H1 (cell line): ENCODE measurements at regions not wholly inside any gene's neighbourhood (a gene's known extent, or its start where the extent isn't known, plus 50 kb on each side); places are given as distances from the start of the nearest gene placed in this dataset.

Experiments
- CTCF ChIA-PET: fragments of 300-600 bp; sonication (Branson Sonifier 250); formaldehyde crosslinking; loops from one replicate; lab custom pipeline; 2021; ENCODE audit not compliant: partially characterized antibody; lab: Charles Lee
- POLR2A ChIA-PET: fragments of 300-600 bp; sonication (Branson Sonifier 250); formaldehyde crosslinking; loops from one replicate; lab custom pipeline; 2021; ENCODE audit warnings: inconsistent platforms; ENCODE audit not compliant: partially characterized antibody; lab: Charles Lee
- DNase-seq, 2 experiments: peaks; one replicate each; pipeline versions ENCODE4 v3.0.0 to v3.0.0-alpha.2; 2010 to 2022; ENCODE audit warnings: low spot score in 2 of 2, low read depth in 1 of 2, mixed read lengths in 1 of 2
- FAIRE-seq: peaks from 2 replicates; lab custom pipeline; 2011; peaks lifted over from hg19 to GRCh38; lab: Jason Lieb, UNC
- H2AFZ ChIP-seq: 2 replicates; pipeline ENCODE4 v1.8.1; 2012; ENCODE audit warnings: low read length, inconsistent platforms
- H2AK5ac ChIP-seq: 2 replicates; pipeline ENCODE4 v1.6.1; 2013; ENCODE audit warnings: low read depth, low read length
- H2BK120ac ChIP-seq: replicated peaks from 2 replicates; pipeline ENCODE3; 2013; ENCODE audit warnings: low read depth, low read length, inconsistent platforms
- H2BK12ac ChIP-seq: 2 replicates; pipeline ENCODE4 v1.6.1; 2013; ENCODE audit warnings: low read depth, low read length
- H2BK15ac ChIP-seq: 2 replicates; pipeline ENCODE4 v1.6.1; 2013; ENCODE audit warnings: low read length
- H2BK20ac ChIP-seq: 2 replicates; pipeline ENCODE4 v1.6.1; 2013; ENCODE audit warnings: low read length
- H2BK5ac ChIP-seq: 2 replicates; pipeline ENCODE4 v1.6.1; 2013; ENCODE audit warnings: low read depth, low read length
- H3K14ac ChIP-seq: 2 replicates; pipeline ENCODE4 v1.6.1; 2013; ENCODE audit warnings: inconsistent platforms; ENCODE audit not compliant: insufficient read length
- H3K18ac ChIP-seq: 2 replicates; pipeline ENCODE4 v1.6.1; 2013; ENCODE audit warnings: low read length; ENCODE audit errors: extremely low read depth
- H3K23ac ChIP-seq: 2 replicates; pipeline ENCODE4 v1.6.1; 2013; ENCODE audit warnings: inconsistent platforms; ENCODE audit not compliant: insufficient read length
- H3K23me2 ChIP-seq: 2 replicates; pipeline ENCODE4 v1.6.1; 2013; ENCODE audit warnings: low read depth, low read length
- H3K27ac ChIP-seq: 2 replicates; pipeline ENCODE4 v1.6.1; 2011; ENCODE audit warnings: low read depth, low read length, inconsistent platforms
- H3K27me3 ChIP-seq, 4 experiments: replicated peaks in 1 of 4; 1 replicate in 1 of 4; 2 replicates in 3 of 4; pipeline versions ENCODE4 v1.6.1 to v1.8.1; 2011 to 2013; ENCODE audit warnings: low read length in 3 of 4, mild to moderate bottlenecking in 3 of 4, inconsistent platforms in 2 of 4, mixed read lengths in 2 of 4, moderate library complexity in 1 of 4; ENCODE audit not compliant: control insufficient read depth in 3 of 4, insufficient read depth in 3 of 4; ENCODE audit errors: extremely low read depth in 1 of 4
- H3K36me3 ChIP-seq, 4 experiments: 2 replicates each; pipeline versions ENCODE4 v1.6.1 to v1.8.1; 2011 to 2013; ENCODE audit warnings: mild to moderate bottlenecking in 4 of 4, low read length in 3 of 4, moderate library complexity in 2 of 4, control low read depth in 1 of 4, inconsistent platforms in 1 of 4; ENCODE audit not compliant: insufficient read depth in 4 of 4, control insufficient read depth in 2 of 4
- H3K4ac ChIP-seq: replicated peaks from 2 replicates; pipeline ENCODE3; 2013; ENCODE audit warnings: low read length, low read depth, mixed read lengths, inconsistent platforms; ENCODE audit not compliant: insufficient read length
- H3K4me1 ChIP-seq, 4 experiments: replicated peaks in 1 of 4; 1 replicate in 1 of 4; 2 replicates in 3 of 4; pipeline versions ENCODE4 v1.6.1 to v1.8.1; 2011 to 2013; ENCODE audit warnings: low read length in 3 of 4, inconsistent platforms in 2 of 4, mixed read lengths in 1 of 4; ENCODE audit not compliant: insufficient read depth in 4 of 4, control insufficient read depth in 3 of 4
- H3K4me2 ChIP-seq, 2 experiments: 2 replicates each; pipeline versions ENCODE4 v1.6.1 to v1.8.1; 2011 to 2013; ENCODE audit warnings: low read depth in 2 of 2, low read length in 2 of 2, control low read depth in 1 of 2, inconsistent platforms in 1 of 2, mild to moderate bottlenecking in 1 of 2; ENCODE audit not compliant: insufficient read depth in 1 of 2
- H3K4me3 ChIP-seq, 4 experiments: fragments of 200-600, 300-600 bp in 1 of 4; sonication (generic), shearing (Covaris generic), sonication (Bioruptor Twin) in 1 of 4; 2 replicates each; pipeline versions ENCODE4 v1.5.1 to v1.8.1; 2011 to 2016; ENCODE audit warnings: low read length in 4 of 4, low read depth in 3 of 4, control low read depth in 2 of 4, inconsistent platforms in 2 of 4, mild to moderate bottlenecking in 2 of 4, mixed read lengths in 1 of 4, moderate library complexity in 1 of 4; ENCODE audit not compliant: insufficient read depth in 2 of 4; ENCODE audit errors: extremely low read depth in 1 of 4
- H3K56ac ChIP-seq: replicated peaks from 2 replicates; pipeline ENCODE3; 2013; ENCODE audit warnings: low read depth, mild to moderate bottlenecking, mixed read lengths, low read length, inconsistent platforms; ENCODE audit not compliant: insufficient read length
- H3K79me1 ChIP-seq: 2 replicates; pipeline ENCODE4 v1.6.1; 2013; ENCODE audit warnings: low read depth, low read length, control low read depth
- H3K79me2 ChIP-seq, 2 experiments: 2 replicates each; pipeline versions ENCODE4 v1.6.1 to v1.8.1; 2012 to 2013; ENCODE audit warnings: low read length in 2 of 2, mild to moderate bottlenecking in 2 of 2, inconsistent platforms in 1 of 2; ENCODE audit not compliant: insufficient read depth in 2 of 2, control insufficient read depth in 1 of 2
- H3K9ac ChIP-seq, 4 experiments: replicated peaks in 1 of 4; 1 replicate in 1 of 4; 2 replicates in 3 of 4; pipeline versions ENCODE4 v1.6.1 to v1.8.1; 2011 to 2013; ENCODE audit warnings: low read depth in 3 of 4, low read length in 3 of 4, control low read depth in 2 of 4, mild to moderate bottlenecking in 2 of 4, moderate library complexity in 2 of 4, inconsistent platforms in 1 of 4; ENCODE audit errors: extremely low read depth in 1 of 4
- H3K9me3 ChIP-seq, 2 experiments: 2 replicates each; pipeline versions ENCODE4 v1.6.1 to v1.8.1; 2012 to 2013; ENCODE audit warnings: mild to moderate bottlenecking in 2 of 2, moderate library complexity in 2 of 2, control low read depth in 1 of 2, inconsistent platforms in 1 of 2, low read depth in 1 of 2, low read length in 1 of 2, mixed read lengths in 1 of 2; ENCODE audit not compliant: insufficient read depth in 2 of 2
- H4K20me1 ChIP-seq, 2 experiments: replicated peaks in 1 of 2; 2 replicates each; pipeline versions ENCODE3 to v1.8.1; 2011 to 2013; ENCODE audit warnings: inconsistent platforms in 2 of 2, low read length in 2 of 2, mild to moderate bottlenecking in 1 of 2; ENCODE audit not compliant: insufficient read depth in 2 of 2, control insufficient read depth in 1 of 2
- H4K5ac ChIP-seq: 2 replicates; pipeline ENCODE4 v1.6.1; 2013; ENCODE audit warnings: low read length, low read depth, mixed read lengths, inconsistent platforms; ENCODE audit not compliant: insufficient read length
- H4K8ac ChIP-seq: 2 replicates; pipeline ENCODE4 v1.8.0; 2013; ENCODE audit warnings: mild to moderate bottlenecking, moderate library complexity, low read length, inconsistent platforms; ENCODE audit not compliant: insufficient read depth; ENCODE audit errors: extremely low read depth
- H4K91ac ChIP-seq: replicated peaks from 2 replicates; pipeline ENCODE3; 2013; ENCODE audit warnings: low read length, mixed read lengths, inconsistent platforms; ENCODE audit not compliant: insufficient read length
- CBX8 ChIP-seq: fragments of 300-800, 300-1000 bp; sonication (generic); IDR thresholded peaks from 2 replicates; pipeline ENCODE4 v1.7.1; 2016; ENCODE audit warnings: low read depth, low read length, borderline replicate concordance
- EGR1 ChIP-seq: IDR thresholded peaks from 2 replicates; pipeline ENCODE4 v1.6.1; 2011; ENCODE audit warnings: low read depth, low read length, borderline replicate concordance
- FOSL1 ChIP-seq: IDR thresholded peaks from 2 replicates; pipeline ENCODE4 v1.6.1; 2011; ENCODE audit warnings: mild to moderate bottlenecking, low read depth, low read length, moderate library complexity; ENCODE audit not compliant: insufficient read depth
- KDM1A ChIP-seq: fragments of 200-600, 300-600 bp; sonication (generic); IDR thresholded peaks from 2 replicates; pipeline ENCODE4 v1.7.1; 2016; ENCODE audit warnings: mild to moderate bottlenecking, low read length, borderline replicate concordance
- NRF1 ChIP-seq: IDR thresholded peaks from 2 replicates; pipeline ENCODE4 v1.6.1; 2011; ENCODE audit warnings: mild to moderate bottlenecking, low read depth, low read length, improper control_type of control experiment
- SIRT6 ChIP-seq: IDR thresholded peaks from one replicate; pipeline ENCODE4 v1.7.1; 2012; ENCODE audit warnings: low read length, inconsistent platforms
- SIX5 ChIP-seq: IDR thresholded peaks from 2 replicates; pipeline ENCODE4 v1.6.1; 2011; ENCODE audit warnings: mild to moderate bottlenecking, low read depth, low read length
- SP2 ChIP-seq: IDR thresholded peaks from 2 replicates; pipeline ENCODE4 v1.6.1; 2012; ENCODE audit warnings: mild to moderate bottlenecking, low read length, inconsistent platforms
- WGBS, 2 experiments: shearing (Covaris generic) in 1 of 2; methylation state at CpG; one replicate each; pipeline versions ENCODE4 v1.1.6 to v1.1.7; 2013 to 2015; ENCODE audit warnings: low lambda C conversion rate in 2 of 2, mixed read lengths in 2 of 2, inconsistent platforms in 1 of 2, low coverage in 1 of 2, missing lambda C conversion rate in 1 of 2; ENCODE audit not compliant: insufficient replicate concordance in 2 of 2, insufficient coverage in 1 of 2, insufficient read length in 1 of 2; ENCODE audit errors: extremely low coverage in 1 of 2, missing lambda C conversion rate in 1 of 2; 5-methylcytosine and 5-hydroxymethylcytosine counted together

DNA sequence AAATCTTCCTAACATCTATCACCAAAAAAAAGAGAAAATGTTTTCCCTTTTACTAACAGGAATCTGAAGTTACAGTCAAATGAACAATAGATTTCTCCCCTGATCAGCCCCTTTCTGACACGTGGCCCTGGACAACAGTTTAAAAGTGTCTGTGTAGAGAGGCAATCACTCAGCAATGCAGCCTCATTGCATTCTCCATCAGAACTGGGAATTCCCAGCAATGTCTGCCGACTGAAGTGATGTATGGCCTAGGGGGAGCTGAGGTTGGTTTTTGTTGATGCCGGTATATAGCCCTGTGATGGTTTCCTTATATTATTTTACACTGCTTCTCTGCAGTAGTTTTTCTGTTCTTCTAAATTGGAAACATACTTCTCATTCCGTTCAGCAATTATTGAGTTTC lies 904.3 kb upstream of the CDH8 start:
- no peak overlapping the region for H2AFZ ChIP-seq
- no peak for DNase-seq
- TF ChIP-seq SIRT6, result no peak
- TF ChIP-seq FOSL1, result no peak
- no peak for TF ChIP-seq SP2
- TF ChIP-seq CBX8, result no peak
- TF ChIP-seq SIX5, result no peak
- no peak for TF ChIP-seq EGR1
- TF ChIP-seq KDM1A, result no peak
- TF ChIP-seq NRF1, result no peak

More for the DNA sequence above, 904.3 kb upstream of the CDH8 start:
- no peak overlapping the region for H4K91ac ChIP-seq
- H3K79me1 ChIP-seq, result no peaks in the 10 kb centered on the region
- H4K20me1 ChIP-seq, result peaks cover 0 to 1% of the 10 kb centered on the region in 2 experiments
- H3K23me2 ChIP-seq, result no peaks in the 10 kb centered on the region
- no peaks in the 10 kb centered on the region for H3K36me3 ChIP-seq
- 75% methylated on average over 4 of the region's 4 CpGs; no CpG with 5 or more reads in 1 of the 2 experiments for WGBS, 2 experiments
- H2BK120ac ChIP-seq, result no peak overlapping the region
- no peak overlapping the region for H4K8ac ChIP-seq
- H2BK12ac ChIP-seq, result no peak overlapping the region
- no peaks in the 10 kb centered on the region for H3K4me1 ChIP-seq
- no peak overlapping the region for H3K9ac ChIP-seq
- H3K79me2 ChIP-seq, result no peaks in the 10 kb centered on the region
- FAIRE-seq, result no peak
- no peak overlapping the region for H3K27ac ChIP-seq
- H3K9me3 ChIP-seq, result no peaks in the 10 kb centered on the region
- ChIA-PET POLR2A (no interaction called here), CTCF (interaction anchor here (1.6 kb wide), 1 partner anchor 9 kb away, joined by 4 read pairs; no protein-coding TSS in a partner anchor)
- no peak overlapping the region for H3K4ac ChIP-seq
- H3K56ac ChIP-seq, result no peak overlapping the region
- no peak overlapping the region for H3K14ac ChIP-seq
- no peaks in the 10 kb centered on the region for H3K27me3 ChIP-seq
- H4K5ac ChIP-seq, result no peak overlapping the region
- no peak overlapping the region for H3K23ac ChIP-seq
- no peak overlapping the region for H2BK15ac ChIP-seq
- no peak overlapping the region for H3K4me2 ChIP-seq
- no peak overlapping the region for H2BK5ac ChIP-seq
- H2AK5ac ChIP-seq, result no peak overlapping the region
- no peak overlapping the region for H3K4me3 ChIP-seq
- H2BK20ac ChIP-seq, result no peak overlapping the region
- H3K18ac ChIP-seq, result no peak overlapping the region
